HG03521 (cell line): ENCODE measurements at regions not wholly inside any gene's neighbourhood (a gene's known extent, or its start where the extent isn't known, plus 50 kb on each side); places are given as distances from the start of the nearest gene placed in this dataset.

Experiments
- ATAC-seq: cut with Tn5 transposase; IDR thresholded peaks from one replicate; pipeline ENCODE4 v1.9.1; 2021; ENCODE audit warnings: mild to moderate bottlenecking, moderate library complexity; ENCODE audit not compliant: unreplicated experiment

DNA sequence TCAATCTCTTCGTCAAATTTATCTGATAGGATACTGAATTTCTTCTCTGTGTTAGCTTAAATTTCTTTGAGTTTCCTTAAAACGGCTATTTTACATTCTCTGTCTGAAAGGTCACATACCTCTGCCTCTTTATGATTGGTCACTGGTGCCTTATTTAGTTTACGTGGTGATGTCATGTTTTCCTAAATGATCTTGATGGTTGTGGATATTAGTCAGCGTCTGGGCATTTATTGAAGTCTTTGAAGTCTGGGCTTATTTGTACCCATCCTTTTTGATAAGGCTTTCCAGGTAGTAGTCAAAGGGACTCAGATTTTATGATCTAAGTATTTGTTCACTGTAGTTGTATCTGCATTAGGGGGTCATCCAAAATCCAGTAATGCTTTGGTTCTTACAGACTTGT, 1407.5 kb upstream of the LRRTM3 start:
- ATAC-seq = no peak

DNA sequence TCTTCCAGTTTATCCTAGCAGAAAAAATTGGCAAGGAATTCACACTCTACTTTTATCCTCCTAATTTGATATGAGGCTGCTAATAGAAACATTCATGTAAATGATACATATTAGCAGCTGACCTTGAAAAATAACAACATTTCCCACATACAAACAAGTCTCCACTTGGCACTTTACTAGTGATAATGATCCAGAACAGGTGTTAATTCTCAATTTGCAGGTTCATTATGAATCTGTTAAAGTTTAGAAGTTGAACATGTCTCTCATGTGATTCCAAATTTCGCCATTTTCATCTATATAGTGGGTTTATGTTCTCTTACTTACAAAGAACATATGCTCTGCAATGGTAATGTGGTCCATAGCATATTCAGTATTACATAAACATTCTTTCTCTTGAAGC, 1396.8 kb upstream of the LRRTM3 start:
- ATAC-seq = no peak

GRCh38 chr10:65531545-65531944, 1394.3 kb upstream of the LRRTM3 start:
- no peak for ATAC-seq

DNA sequence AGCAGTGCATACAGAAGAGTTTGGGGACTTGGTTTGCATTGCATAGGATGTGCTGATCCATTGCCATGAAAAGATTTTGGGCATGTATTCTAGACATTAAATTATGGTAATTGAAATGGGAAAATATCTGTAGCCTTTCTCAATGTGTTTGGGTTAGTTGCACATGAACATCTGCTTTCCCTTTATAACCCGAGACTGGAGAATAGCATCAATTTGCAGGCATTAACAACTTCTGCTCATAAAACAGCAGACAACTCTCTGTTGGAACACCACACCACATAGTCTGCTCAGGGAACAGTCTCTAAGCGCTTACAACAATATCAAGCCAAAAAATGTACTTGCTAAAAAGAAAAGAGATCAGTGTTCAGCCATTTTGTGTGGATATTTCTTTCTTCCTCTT, 1391.1 kb upstream of the LRRTM3 start:
- no peak for ATAC-seq

DNA sequence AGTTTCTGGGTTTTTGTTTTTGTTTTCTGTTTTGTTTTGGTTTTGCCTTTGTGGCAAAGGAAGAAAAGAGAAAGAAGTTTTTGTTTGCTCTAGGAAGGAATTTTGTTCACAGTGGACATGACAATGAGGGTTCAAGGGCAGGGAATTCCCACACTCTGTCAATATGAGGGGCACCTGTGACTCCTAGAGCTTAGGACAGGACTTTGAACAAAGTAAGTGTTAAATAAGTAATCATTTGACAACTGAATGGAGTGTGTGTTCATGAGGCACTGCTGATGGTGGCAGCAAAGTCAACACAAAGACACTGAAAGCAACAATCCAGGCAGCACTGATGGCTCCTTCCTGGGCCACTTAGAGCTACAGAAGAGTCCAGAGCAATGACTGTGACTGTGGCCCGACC, 1381.1 kb upstream of the LRRTM3 start:
- ATAC-seq = no peak

- no peak for ATAC-seq
Measured at GRCh38 chr10:65548001-65548400, 1377.8 kb upstream of the LRRTM3 start.

DNA sequence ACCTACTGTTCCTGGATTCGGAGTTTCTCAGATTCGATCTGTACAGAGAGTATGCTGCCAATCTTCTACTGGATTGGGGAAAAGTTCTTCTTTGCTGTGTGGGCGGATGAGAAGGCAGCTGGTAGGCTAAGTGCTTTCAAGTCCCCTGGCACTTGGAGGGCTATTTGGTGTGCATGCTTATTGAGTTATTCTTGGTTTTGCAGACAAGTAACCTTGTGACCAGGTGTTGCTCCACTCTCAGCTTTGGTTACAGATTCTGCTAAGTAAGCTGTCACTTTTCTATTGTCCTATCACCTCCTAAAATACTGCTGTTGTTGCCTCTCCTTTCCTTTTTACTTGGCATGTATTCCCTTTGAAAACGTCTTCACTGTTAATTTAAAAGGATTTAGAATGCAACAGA, 1375.1 kb upstream of the LRRTM3 start:
- no peak for ATAC-seq

- ATAC-seq = no peak
Measured at GRCh38 chr10:65555192-65555591, 1370.6 kb upstream of the LRRTM3 start.

GRCh38 chr10:65556006-65556405, 1369.8 kb upstream of the LRRTM3 start:
- ATAC-seq = no peak

DNA sequence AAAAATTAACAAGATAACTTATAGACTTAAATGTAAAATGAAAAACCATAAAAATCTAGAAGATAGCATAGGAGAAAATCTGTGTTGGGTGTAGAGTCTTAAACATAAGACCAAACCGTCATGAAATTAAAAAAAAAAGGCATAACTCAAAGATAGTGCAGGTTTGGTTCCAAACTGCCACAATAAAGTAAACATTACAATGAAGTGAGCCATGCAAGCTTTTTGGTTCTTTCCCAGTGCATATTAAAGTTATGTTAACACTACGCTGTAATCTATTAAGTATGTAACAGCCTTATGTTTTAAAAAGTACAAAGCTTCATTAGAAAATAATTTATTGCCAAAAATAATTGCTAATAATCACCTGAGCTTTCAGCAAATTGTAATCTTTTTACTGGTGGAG, 1366.5 kb upstream of the LRRTM3 start:
- ATAC-seq = no peak

GRCh38 chr10:65565246-65565645, 1360.6 kb upstream of the LRRTM3 start:
- peak; percentile 49 for ATAC-seq

- ATAC-seq = no peak
Measured at GRCh38 chr10:65566906-65567305, 1358.9 kb upstream of the LRRTM3 start.

DNA sequence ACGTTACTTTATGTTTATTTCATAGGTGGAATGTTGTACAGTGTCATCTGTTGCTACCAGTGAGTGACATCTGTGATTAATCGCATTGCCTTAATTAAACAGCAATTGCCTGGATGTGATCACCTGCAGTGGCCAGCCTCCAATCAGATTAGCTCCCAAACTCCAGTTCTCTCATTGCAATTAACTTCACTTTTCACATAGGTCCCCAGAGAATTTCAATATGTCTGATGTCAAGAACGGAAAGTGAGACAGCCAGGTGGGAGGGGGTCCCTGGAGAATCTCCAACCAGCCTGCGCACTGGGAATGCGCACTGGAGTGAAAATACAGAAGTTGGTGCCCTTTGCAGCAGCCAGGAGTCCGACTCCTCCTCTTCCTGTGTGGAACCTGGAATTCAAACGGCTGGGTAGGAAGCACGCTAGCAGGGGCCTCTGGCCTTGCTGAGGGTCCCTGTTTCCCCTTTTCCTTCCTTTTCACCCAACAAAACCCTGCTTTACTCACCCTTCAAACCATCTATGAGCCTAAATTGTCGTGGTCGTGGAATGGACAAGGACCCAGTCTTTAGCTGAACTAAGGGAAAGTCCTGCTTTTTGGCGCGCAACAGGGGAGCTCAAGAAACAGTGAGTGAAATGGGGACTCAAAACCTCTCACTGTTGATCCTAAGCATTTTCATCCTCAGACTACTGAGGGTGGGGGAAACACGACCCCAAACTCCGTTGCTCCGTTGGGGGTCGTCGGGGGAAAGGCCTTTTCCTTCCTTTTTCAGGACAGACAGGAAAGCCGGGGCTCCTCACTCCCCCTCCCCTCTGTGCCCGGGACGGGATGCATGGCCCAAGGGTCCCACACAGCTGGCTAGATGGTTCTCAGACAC, 1355.5 kb upstream of the LRRTM3 start:
- ATAC-seq = peak; percentile 41

DNA sequence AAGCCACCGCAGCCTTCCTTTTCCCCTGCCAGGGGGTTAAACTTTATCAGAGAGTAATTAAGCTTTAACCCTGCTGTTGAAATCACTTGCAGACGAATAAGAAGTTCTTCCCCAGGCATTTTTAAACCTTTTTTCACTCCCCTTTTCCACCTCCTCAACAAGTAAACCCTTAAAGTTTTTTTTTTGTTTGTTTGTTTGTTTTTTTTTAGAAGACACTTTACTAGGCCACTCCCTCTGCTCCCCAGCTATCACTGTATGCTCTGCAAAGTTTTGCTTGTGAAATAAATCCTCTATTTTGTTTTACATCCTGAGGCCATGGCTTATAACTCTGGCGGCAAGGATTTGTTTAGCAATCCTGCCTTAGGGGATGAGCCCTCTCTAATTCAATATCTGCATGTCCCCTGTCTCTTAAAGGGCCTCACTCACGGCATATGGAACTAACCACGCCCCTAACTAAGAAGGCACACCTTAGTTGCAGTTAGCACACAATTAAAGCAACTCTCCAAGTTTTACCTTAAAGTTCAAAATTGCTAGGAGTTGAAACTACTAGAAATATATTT, 1354.7 kb upstream of the LRRTM3 start:
- ATAC-seq = peak; percentile 43

DNA sequence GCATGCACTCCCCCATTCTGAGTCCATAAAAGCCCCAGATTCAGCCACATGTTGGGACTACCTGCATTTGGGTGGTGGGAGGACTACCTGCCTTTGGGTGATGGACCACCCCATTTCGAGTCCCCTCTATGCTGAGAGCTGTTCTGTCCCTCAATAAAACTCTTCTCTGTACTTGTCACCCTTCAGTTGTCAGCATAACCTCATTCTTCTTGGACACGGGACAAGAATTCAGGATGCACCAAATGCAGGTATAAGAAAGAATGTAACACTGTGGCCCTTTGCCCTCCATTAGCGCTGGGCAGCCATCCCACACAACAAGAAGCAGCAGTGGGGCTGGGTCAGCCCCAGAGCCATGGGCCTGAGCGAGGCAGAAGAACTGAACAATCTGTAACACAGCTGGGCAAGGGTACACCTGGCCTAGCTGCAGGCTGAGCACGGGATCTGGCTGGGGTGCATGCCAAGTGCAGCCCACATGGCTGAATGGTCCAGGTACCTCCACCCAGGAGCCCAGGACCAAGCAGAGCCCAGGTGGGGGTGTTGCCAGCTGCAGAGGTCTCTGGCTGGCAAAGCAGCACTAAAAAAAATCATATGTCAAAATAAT, 1344.3 kb upstream of the LRRTM3 start:
- no peak for ATAC-seq

DNA sequence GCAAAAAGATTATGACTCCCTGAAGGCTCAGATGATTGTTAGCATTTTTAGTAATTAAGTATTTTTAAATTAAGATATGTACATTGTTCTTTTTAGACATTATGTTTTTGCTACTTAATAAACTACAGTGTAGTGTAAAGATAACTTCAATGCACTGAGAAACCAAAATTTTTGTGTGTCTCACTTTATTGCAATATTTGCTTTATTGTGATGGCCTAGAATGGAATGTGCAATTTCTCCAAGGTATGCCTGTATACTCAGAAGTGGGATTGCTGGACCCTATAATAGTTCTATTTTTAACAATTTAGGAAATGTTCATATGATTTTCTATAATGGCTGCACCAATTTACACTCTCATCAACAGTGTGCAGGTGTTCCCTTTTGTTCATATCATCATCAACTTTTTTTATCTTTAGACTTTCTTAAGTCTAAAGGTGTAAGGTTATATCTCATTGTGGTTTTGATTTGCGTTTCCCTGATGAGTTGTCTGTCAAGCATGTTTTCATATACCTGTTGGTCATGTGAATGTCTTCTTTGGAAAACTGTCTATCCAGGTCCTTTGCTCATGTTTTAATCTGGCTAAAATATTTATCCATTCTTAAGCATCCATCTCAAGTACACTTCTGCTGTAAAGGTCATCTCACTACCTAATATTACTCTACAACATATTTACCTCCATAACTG, 1323.5 kb upstream of the LRRTM3 start:
- ATAC-seq = no peak

DNA sequence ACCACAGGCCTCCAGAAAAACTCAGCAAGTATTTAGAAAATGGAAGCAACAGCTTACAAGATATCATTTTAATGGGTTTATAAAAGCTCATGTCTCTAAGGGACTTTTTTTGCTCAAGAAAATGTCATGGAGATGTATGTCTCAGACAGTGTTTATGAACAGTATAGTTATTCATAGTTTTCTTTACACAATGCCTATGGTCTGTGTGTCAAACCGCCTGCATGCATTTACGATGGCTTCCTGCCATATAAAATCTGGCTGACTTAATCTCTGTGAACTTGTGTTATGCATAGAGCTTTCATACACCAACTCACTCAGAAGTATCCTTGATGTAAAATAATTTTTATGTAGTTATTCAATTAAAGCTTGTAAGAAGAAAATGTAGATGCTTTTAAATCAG, 1314.2 kb upstream of the LRRTM3 start:
- ATAC-seq = no peak

DNA sequence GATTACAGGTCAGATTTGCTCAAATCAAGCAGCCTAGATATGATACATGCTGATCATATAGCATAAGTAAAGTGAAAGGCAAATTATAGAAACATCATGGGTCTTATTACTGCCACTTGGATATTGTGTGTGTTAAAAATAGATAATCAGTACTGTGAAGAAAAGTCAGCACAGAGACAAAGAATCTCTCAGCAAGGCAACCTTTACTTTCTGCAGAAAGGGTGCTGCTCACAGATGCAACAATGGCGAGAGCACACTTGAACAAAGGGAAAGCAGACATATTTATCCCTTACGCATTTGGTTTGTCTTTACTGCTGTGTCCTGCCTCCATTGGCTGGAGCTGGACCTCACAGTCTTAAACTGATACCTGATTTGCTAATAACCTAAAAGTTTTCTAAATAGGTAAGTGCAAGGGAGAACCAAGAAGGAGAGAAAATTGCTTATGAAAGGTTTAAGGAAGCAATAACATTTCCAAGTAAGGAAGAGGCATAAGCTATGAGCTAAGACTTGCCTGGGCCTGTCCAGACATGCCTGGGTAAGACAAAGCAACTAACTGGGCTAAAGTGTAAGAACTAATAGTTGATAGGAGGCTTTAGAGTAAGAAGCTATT, 1310.8 kb upstream of the LRRTM3 start:
- no peak for ATAC-seq

GRCh38 chr10:65618126-65618525, 1307.7 kb upstream of the LRRTM3 start:
- ATAC-seq = no peak

GRCh38 chr10:65620404-65621048, 1305.3 kb upstream of the LRRTM3 start:
- ATAC-seq = no peak

DNA sequence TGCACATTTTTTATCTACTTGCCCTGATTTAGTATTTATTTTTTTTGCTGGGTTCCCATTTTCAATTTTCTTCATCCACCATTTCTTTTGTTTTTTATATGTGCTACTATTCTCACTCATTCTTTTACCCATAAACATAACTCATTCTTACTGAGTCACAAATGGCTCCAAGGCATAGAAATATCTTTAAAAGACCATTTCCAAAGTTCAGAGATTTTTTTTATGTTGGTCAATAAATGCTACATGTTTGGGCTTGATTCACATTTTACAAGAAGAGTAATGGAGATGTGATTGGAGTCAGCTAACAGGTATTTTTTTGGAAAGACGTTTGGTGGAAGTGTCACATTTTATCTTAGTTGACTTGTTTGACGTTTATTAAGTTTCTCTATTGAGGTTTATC, 1303.2 kb upstream of the LRRTM3 start:
- no peak for ATAC-seq
